Activated CD8-positive, alpha-beta T cell treated with anti-CD3 and anti-CD28 coated beads for 36 hours (primary cell): ENCODE measurements at regions not wholly inside any gene's neighbourhood (a gene's known extent, or its start where the extent isn't known, plus 50 kb on each side); places are given as distances from the start of the nearest gene placed in this dataset.

Experiments used
- ATAC-seq: fragments of 200-7000 bp; cut with Tn5 transposase; one replicate; pipeline ENCODE4 v1.10.0; 2021; ENCODE audit warnings: mild to moderate bottlenecking, moderate library complexity
- CTCF ChIA-PET: fragments of 350-600 bp; sonication (Branson Sonifier 250); formaldehyde crosslinking; loops from one replicate; lab custom pipeline; 2021; ENCODE audit warnings: antibody characterized with exemption; lab: Charles Lee
- POLR2A ChIA-PET: fragments of 350-600 bp; sonication (Branson Sonifier 250); formaldehyde crosslinking; loops from one replicate; lab custom pipeline; 2021; ENCODE audit warnings: antibody characterized with exemption; lab: Charles Lee
- DNase-seq: peaks from one replicate; pipeline ENCODE4 v3.0.0-alpha.2; 2020
- H3K27ac Mint-ChIP-seq: one replicate; pipeline ENCODE4 v1.8.0; 2021; ENCODE audit warnings: mild to moderate bottlenecking, mixed read lengths
- H3K27me3 Mint-ChIP-seq: one replicate; pipeline ENCODE4 v1.8.0; 2021; ENCODE audit warnings: mixed read lengths
- H3K36me3 Mint-ChIP-seq: one replicate; pipeline ENCODE4 v1.8.0; 2021; ENCODE audit warnings: low read depth, mixed read lengths
- H3K4me1 Mint-ChIP-seq: one replicate; pipeline ENCODE4 v1.8.0; 2021; ENCODE audit warnings: low read depth, mixed read lengths
- H3K4me3 Mint-ChIP-seq: one replicate; pipeline ENCODE4 v1.8.0; 2021; ENCODE audit warnings: mild to moderate bottlenecking, moderate library complexity, mixed read lengths
- H3K9me3 Mint-ChIP-seq: one replicate; pipeline ENCODE4 v1.8.0; 2021; ENCODE audit warnings: mixed read lengths
- CTCF ChIP-seq: fragments of 200-600 bp; IDR thresholded peaks from one replicate; pipeline ENCODE4 v1.8.0; 2022; ENCODE audit warnings: antibody characterized with exemption, mild to moderate bottlenecking
- intact Hi-C: fragments of 100-400 bp; cut with micrococcal nuclease; formaldehyde crosslinking; loops from one replicate; pipeline ENCODE4 v1.10.0; 2022

GRCh38 chr1:55374801-55375616 lies 159.8 kb upstream of the USP24 start:
- no peaks in the 10 kb centered on the region for H3K9me3 Mint-ChIP-seq
- H3K36me3 Mint-ChIP-seq = no peaks in the 10 kb centered on the region
- CTCF ChIA-PET = interaction anchor here (0.9 to 3.3 kb wide), 35 partner anchors 8 to 1210 kb away, joined by 3 to 23 read pairs (median 4); no protein-coding TSS in a partner anchor
- no peak for TF ChIP-seq CTCF
- no peak overlapping the region for H3K4me3 Mint-ChIP-seq
- H3K4me1 Mint-ChIP-seq = no peaks in the 10 kb centered on the region
- no peaks in the 10 kb centered on the region for H3K27me3 Mint-ChIP-seq
- intact Hi-C loops = no loop called here
- ATAC-seq (no peak), DNase-seq (no peak)
- no peak overlapping the region for H3K27ac Mint-ChIP-seq
- POLR2A ChIA-PET = interaction anchor here (0.8 kb wide), 1 partner anchor 10 kb away, joined by 3 read pairs; no protein-coding TSS in a partner anchor

GRCh38 chr1:55374216-55374615 lies 159.1 kb upstream of the USP24 start:
- POLR2A ChIA-PET = no interaction called here
- no peak for ATAC-seq
- no peaks in the 10 kb centered on the region for H3K36me3 Mint-ChIP-seq
- no peaks in the 10 kb centered on the region for H3K9me3 Mint-ChIP-seq
- no peak for DNase-seq
- no peaks in the 10 kb centered on the region for H3K27me3 Mint-ChIP-seq
- H3K4me3 Mint-ChIP-seq = no peak overlapping the region
- CTCF ChIA-PET = interaction anchor here (1.5 to 3.3 kb wide), 8 partner anchors 8 to 1211 kb away, joined by 3 to 23 read pairs (median 8); no protein-coding TSS in a partner anchor
- H3K4me1 Mint-ChIP-seq = no peaks in the 10 kb centered on the region
- no peak for TF ChIP-seq CTCF
- intact Hi-C loops = no loop called here
- no peak overlapping the region for H3K27ac Mint-ChIP-seq

GRCh38 chr1:55369474-55369873 lies 154.3 kb upstream of the USP24 start:
- Mint-ChIP-seq H3K9me3 (no peaks in the 10 kb centered on the region), H3K27ac (no peak overlapping the region), H3K4me1 (no peaks in the 10 kb centered on the region), H3K36me3 (no peaks in the 10 kb centered on the region), H3K27me3 (no peaks in the 10 kb centered on the region), H3K4me3 (no peak overlapping the region)
- ChIA-PET CTCF (no interaction called here), POLR2A (no interaction called here)
- TF ChIP-seq CTCF = no peak
- intact Hi-C loops = no loop called here
- ATAC-seq (no peak), DNase-seq (no peak)

GRCh38 chr1:55368698-55369097 lies 153.5 kb upstream of the USP24 start:
- no peak for TF ChIP-seq CTCF
- Mint-ChIP-seq H3K9me3 (no peaks in the 10 kb centered on the region), H3K27me3 (no peaks in the 10 kb centered on the region), H3K4me3 (no peak overlapping the region), H3K36me3 (no peaks in the 10 kb centered on the region), H3K27ac (no peak overlapping the region), H3K4me1 (no peaks in the 10 kb centered on the region)
- CTCF ChIA-PET = no interaction called here
- POLR2A ChIA-PET = no interaction called here
- DNase-seq (no peak), ATAC-seq (no peak)
- intact Hi-C loops = no loop called here

GRCh38 chr1:55367273-55367672 lies 152.1 kb upstream of the USP24 start:
- no peaks in the 10 kb centered on the region for H3K9me3 Mint-ChIP-seq
- CTCF ChIA-PET = no interaction called here
- intact Hi-C loops = no loop called here
- POLR2A ChIA-PET = no interaction called here
- no peak overlapping the region for H3K4me3 Mint-ChIP-seq
- ATAC-seq (no peak), DNase-seq (no peak)
- no peaks in the 10 kb centered on the region for H3K36me3 Mint-ChIP-seq
- no peaks in the 10 kb centered on the region for H3K27me3 Mint-ChIP-seq
- no peak overlapping the region for H3K27ac Mint-ChIP-seq
- no peak for TF ChIP-seq CTCF
- H3K4me1 Mint-ChIP-seq = peaks cover 8% of the 10 kb centered on the region
